ENCODE measurements at regions not wholly inside any gene's neighbourhood (a gene's known extent, or its start where the extent isn't known, plus 50 kb on each side); places are given as distances from the start of the nearest gene placed in this dataset.

DNA sequence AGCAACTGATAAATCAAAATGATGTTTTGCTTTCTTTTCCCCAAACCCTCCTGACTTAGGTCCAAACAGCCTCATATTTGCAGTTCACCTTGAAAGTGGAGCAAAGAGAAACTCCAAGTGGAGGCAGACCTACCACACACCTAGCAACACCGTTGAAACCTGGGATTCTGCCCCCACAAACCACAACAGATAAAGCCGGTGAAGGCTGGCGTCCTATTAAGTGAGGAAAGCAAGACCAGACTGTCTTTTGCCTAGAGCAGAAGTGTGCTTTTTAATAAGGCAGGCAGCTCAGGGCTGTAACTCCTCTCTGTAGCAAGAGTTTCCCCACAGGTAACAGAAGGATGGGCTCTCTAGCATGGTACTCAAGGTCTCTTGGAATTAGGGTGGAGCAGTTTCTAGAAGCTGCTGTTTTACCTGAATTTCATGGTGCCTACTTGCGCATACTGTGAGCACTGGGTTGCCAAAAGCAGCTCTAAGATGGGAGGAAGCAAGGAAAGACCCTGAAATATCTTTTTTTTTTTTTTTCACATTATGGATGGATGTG lies 336.9 kb downstream of the BCL11A start:
- Histone ChIP-seq H3K27me3 (ENCODE audit: insufficient read depth, low read length) (no peaks in the 10 kb centered on the region), H2AFZ (ENCODE audit: low read length) (no peak overlapping the region), H3K4me2 (ENCODE audit: insufficient read depth, low read length) (no peak overlapping the region), H3K79me2 (ENCODE audit: insufficient read depth, low read length) (no peaks in the 10 kb centered on the region), H3K27ac (ENCODE audit: low read depth, low read length) (no peak overlapping the region), H3K9me3 (ENCODE audit: low read depth, low read length) (peaks cover 3% of the 10 kb centered on the region), H3K4me3 (ENCODE audit: insufficient read depth, low read length) (no peak overlapping the region), H3K4me1 (ENCODE audit: insufficient read depth, low read length) (no peaks in the 10 kb centered on the region), H4K20me1 (ENCODE audit: insufficient read depth, low read length) (no peaks in the 10 kb centered on the region), H3K36me3 (ENCODE audit: insufficient read depth, low read length) (no peaks in the 10 kb centered on the region)
- TF ChIP-seq, protein P1, sequence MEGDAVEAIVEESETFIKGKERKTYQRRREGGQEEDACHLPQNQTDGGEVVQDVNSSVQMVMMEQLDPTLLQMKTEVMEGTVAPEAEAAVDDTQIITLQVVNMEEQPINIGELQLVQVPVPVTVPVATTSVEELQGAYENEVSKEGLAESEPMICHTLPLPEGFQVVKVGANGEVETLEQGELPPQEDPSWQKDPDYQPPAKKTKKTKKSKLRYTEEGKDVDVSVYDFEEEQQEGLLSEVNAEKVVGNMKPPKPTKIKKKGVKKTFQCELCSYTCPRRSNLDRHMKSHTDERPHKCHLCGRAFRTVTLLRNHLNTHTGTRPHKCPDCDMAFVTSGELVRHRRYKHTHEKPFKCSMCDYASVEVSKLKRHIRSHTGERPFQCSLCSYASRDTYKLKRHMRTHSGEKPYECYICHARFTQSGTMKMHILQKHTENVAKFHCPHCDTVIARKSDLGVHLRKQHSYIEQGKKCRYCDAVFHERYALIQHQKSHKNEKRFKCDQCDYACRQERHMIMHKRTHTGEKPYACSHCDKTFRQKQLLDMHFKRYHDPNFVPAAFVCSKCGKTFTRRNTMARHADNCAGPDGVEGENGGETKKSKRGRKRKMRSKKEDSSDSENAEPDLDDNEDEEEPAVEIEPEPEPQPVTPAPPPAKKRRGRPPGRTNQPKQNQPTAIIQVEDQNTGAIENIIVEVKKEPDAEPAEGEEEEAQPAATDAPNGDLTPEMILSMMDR (IDR thresholded peaks at IDR 0.05; ENCODE audit: extremely low read depth, low read depth, low read length): no peak
- no peak for DNase-seq (ENCODE audit: insufficient read length, low spot score, missing footprints)

DNA sequence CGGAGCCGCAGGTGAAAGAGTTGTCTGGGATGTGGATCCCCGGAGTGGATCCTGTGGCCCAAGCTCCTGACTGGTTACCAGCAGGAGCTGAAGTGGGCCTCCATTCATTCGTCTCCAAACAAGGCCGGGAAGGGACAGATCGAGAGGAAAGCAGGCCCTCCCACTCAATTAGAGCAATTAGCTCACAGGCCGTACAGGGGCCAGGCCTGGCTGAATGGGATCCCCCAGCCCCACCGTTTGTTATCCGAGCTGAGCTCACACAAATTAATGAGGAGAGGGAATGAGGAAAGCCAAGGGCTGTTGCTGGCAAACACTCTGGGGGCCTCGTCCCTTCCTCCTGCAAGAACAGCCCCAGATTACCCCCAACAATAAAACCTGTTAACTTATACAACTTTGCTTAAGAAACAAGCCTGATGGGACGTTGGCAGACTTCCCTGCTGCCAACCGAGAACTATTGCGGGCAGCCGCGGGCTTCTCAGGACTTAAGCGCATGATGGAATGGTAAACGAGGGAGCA lies 338.0 kb downstream of the BCL11A start:
- DNase-seq (ENCODE audit: insufficient read length, low spot score, missing footprints): no peak
- Histone ChIP-seq H3K9me3 (ENCODE audit: low read depth, low read length) (peaks cover 3% of the 10 kb centered on the region), H3K27me3 (ENCODE audit: insufficient read depth, low read length) (no peaks in the 10 kb centered on the region), H3K4me1 (ENCODE audit: insufficient read depth, low read length) (no peaks in the 10 kb centered on the region), H3K79me2 (ENCODE audit: insufficient read depth, low read length) (no peaks in the 10 kb centered on the region), H3K27ac (ENCODE audit: low read depth, low read length) (no peak overlapping the region), H3K4me2 (ENCODE audit: insufficient read depth, low read length) (no peak overlapping the region), H3K4me3 (ENCODE audit: insufficient read depth, low read length) (no peak overlapping the region), H2AFZ (ENCODE audit: low read length) (no peak overlapping the region), H4K20me1 (ENCODE audit: insufficient read depth, low read length) (no peaks in the 10 kb centered on the region), H3K36me3 (ENCODE audit: insufficient read depth, low read length) (no peaks in the 10 kb centered on the region)
- TF ChIP-seq, protein P1 (IDR thresholded peaks at IDR 0.05; ENCODE audit: extremely low read depth, low read depth, low read length): no peak

DNA sequence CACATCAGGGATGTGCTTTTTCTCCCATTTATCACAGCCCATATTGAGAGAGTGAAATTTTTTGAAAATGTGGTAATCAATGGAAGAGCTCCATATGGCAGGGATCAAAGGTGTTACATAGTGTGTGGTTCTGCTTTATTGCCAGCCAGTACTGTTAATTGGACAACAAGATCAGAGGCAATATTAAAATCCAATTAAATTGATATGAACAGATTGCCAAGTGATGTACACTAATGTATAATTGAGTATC lies 338.9 kb downstream of the BCL11A start:
- Histone ChIP-seq H3K9me3 (ENCODE audit: low read depth, low read length) (peaks cover 3% of the 10 kb centered on the region), H3K4me1 (ENCODE audit: insufficient read depth, low read length) (no peaks in the 10 kb centered on the region)

DNA sequence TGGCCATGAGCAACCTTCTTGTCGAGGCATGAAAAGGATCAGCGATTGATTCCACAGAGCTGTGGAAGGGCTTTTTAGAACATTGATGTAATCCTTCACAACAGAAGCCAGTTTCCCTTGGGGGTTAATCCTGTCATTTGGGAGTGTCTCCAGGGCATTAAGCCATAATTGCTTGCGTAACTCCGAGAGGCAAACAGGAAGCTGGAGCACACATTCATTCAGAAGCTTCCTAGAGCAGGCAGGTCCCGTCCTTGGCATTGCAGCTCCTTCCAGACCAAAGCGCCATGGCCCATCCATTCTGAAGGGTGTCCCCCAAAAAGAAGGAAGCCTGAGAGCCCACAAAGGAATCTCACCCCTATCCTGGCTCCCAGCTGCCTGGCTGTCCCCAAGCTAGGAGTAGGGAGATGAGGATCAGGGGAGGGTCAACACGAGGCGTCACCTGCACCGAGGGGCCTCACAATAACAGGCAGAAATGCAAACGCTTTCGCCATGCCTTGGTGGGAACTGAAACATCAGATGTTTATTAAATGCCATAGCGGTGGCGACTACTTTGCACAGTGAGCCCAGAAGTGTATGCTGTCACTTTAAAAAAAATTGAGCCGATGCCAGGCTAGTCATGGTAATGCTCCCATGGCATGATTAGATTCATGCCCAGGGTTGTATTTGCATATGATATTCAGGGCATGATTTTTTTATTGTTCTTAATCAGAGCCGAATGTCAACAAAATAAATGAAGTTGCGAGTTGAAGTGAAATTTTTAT lies 339.4 kb downstream of the BCL11A start:
- peaks cover 3% of the 10 kb centered on the region for H3K9me3 ChIP-seq (ENCODE audit: low read depth, low read length)
- H3K79me2 ChIP-seq (ENCODE audit: insufficient read depth, low read length): no peaks in the 10 kb centered on the region
- H3K4me3 ChIP-seq (ENCODE audit: insufficient read depth, low read length): no peak overlapping the region
- no peaks in the 10 kb centered on the region for H3K27me3 ChIP-seq (ENCODE audit: insufficient read depth, low read length)
- no peak for DNase-seq (ENCODE audit: insufficient read length, low spot score, missing footprints)
- H3K4me2 ChIP-seq (ENCODE audit: insufficient read depth, low read length): no peak overlapping the region
- H3K27ac ChIP-seq (ENCODE audit: low read depth, low read length): no peak overlapping the region
- H2AFZ ChIP-seq (ENCODE audit: low read length): no peak overlapping the region
- H3K36me3 ChIP-seq (ENCODE audit: insufficient read depth, low read length): no peaks in the 10 kb centered on the region
- no peaks in the 10 kb centered on the region for H4K20me1 ChIP-seq (ENCODE audit: insufficient read depth, low read length)
- no peaks in the 10 kb centered on the region for H3K4me1 ChIP-seq (ENCODE audit: insufficient read depth, low read length)
- TF ChIP-seq, protein P1 (IDR thresholded peaks at IDR 0.05; ENCODE audit: extremely low read depth, low read depth, low read length): no peak

More for the DNA sequence above, 338.9 kb downstream of the BCL11A start:
- Histone ChIP-seq H3K36me3 (ENCODE audit: insufficient read depth, low read length) (no peaks in the 10 kb centered on the region), H3K27ac (ENCODE audit: low read depth, low read length) (no peak overlapping the region), H3K4me2 (ENCODE audit: insufficient read depth, low read length) (no peak overlapping the region), H3K79me2 (ENCODE audit: insufficient read depth, low read length) (no peaks in the 10 kb centered on the region), H3K4me3 (ENCODE audit: insufficient read depth, low read length) (no peak overlapping the region), H4K20me1 (ENCODE audit: insufficient read depth, low read length) (no peaks in the 10 kb centered on the region), H2AFZ (ENCODE audit: low read length) (no peak overlapping the region), H3K27me3 (ENCODE audit: insufficient read depth, low read length) (no peaks in the 10 kb centered on the region)
- no peak for DNase-seq (ENCODE audit: insufficient read length, low spot score, missing footprints)
- TF ChIP-seq, protein P1 (IDR thresholded peaks at IDR 0.05; ENCODE audit: extremely low read depth, low read depth, low read length): no peak

Measured in osteoblast (primary cell).